A549 (cell line): ENCODE measurements at regions not wholly inside any gene's neighbourhood (a gene's known extent, or its start where the extent isn't known, plus 50 kb on each side); places are given as distances from the start of the nearest gene placed in this dataset.

ENCODE experiments used
- ATAC-seq, 2 experiments: fragments of 200-7000 bp in 1 of 2; fragments of >200 bp in 1 of 2; cut with Nextera tagmentation in 1 of 2; cut with Tn5 transposase in 1 of 2; 3 replicates each; pipeline versions ENCODE4 v1.8.0 to v1.9.1; 2018 to 2020; ENCODE audit warnings: mild to moderate bottlenecking in 1 of 2, moderate library complexity in 1 of 2
- CTCF ChIA-PET: fragments of 300-600 bp; sonication (Branson Sonifier 250); formaldehyde crosslinking; extraction: SDS; loops from one replicate; lab custom pipeline; 2021; ENCODE audit warnings: antibody characterized with exemption, inconsistent platforms; lab: Yijun Ruan, JAX
- POLR2A ChIA-PET: fragments of 350-600 bp; formaldehyde crosslinking; extraction: SDS; loops from one replicate; lab custom pipeline; 2021; ENCODE audit warnings: antibody characterized with exemption, inconsistent platforms; lab: Yijun Ruan, JAX
- DNase-seq, 2 experiments: peaks; one replicate each; pipeline versions ENCODE4 v3.0.0 to v3.0.0-alpha.2; 2011 to 2016; ENCODE audit warnings: low read depth in 1 of 2, low spot score in 1 of 2
- FAIRE-seq: peaks from 2 replicates; lab custom pipeline; 2011; peaks lifted over from hg19 to GRCh38; lab: Jason Lieb, UNC
- H3K27ac ChIP-seq, 2 experiments: fragments of >200 bp; sonication (Bioruptor Twin); formaldehyde crosslinking; 3 replicates each; pipeline ENCODE4 v1.5.1; 2016 to 2017
- H3K4me1 ChIP-seq: fragments of >200 bp; sonication (Bioruptor Twin); formaldehyde crosslinking; 3 replicates; pipeline ENCODE4 v1.6.1; 2016
- H3K4me2 ChIP-seq: fragments of >200 bp; sonication (Bioruptor Twin); formaldehyde crosslinking; 3 replicates; pipeline ENCODE4 v1.6.1; 2016
- H3K4me3 ChIP-seq: fragments of >200 bp; sonication (Bioruptor Twin); formaldehyde crosslinking; 3 replicates; pipeline ENCODE4 v1.5.1; 2016
- H3K9me3 ChIP-seq: fragments of >200 bp; sonication (Bioruptor Twin); formaldehyde crosslinking; 3 replicates; pipeline ENCODE4 v1.6.1; 2016
- CEBPB ChIP-seq, 2 experiments: fragments of >200 bp in 1 of 2; sonication (Bioruptor Twin) in 1 of 2; formaldehyde crosslinking in 1 of 2; IDR thresholded peaks; 2 replicates each; pipeline ENCODE4 v1.6.1; 2012 to 2016
- EHF ChIP-seq: fragments of 250-450 bp; sonication (Bioruptor Pico); IDR thresholded peaks from 2 replicates; pipeline ENCODE4 v1.5.0; 2020; ENCODE audit warnings: mild to moderate bottlenecking
- EHMT2 ChIP-seq: fragments of 200-600 bp; sonication (generic); IDR thresholded peaks from 2 replicates; pipeline ENCODE4 v1.6.1; 2016; ENCODE audit warnings: antibody characterized with exemption, low read depth, mild to moderate bottlenecking, moderate library complexity
- ESRRA ChIP-seq: fragments of 150-350 bp; IDR thresholded peaks from 2 replicates; pipeline ENCODE4 v1.6.1; 2014; ENCODE audit warnings: mild to moderate bottlenecking, low read length, borderline replicate concordance
- FOXS1 ChIP-seq: fragments of 250-450 bp; sonication (Bioruptor Pico); IDR thresholded peaks from 2 replicates; pipeline ENCODE4 v1.5.0; 2020; ENCODE audit warnings: mild to moderate bottlenecking, moderate library complexity
- HDAC2 ChIP-seq: fragments of 200-600 bp; sonication (generic); IDR thresholded peaks from 2 replicates; pipeline ENCODE4 v1.6.1; 2016
- HOXA7 ChIP-seq: fragments of 250-450 bp; sonication (Bioruptor Pico); IDR thresholded peaks from 2 replicates; pipeline ENCODE4 v1.5.0; 2020; ENCODE audit warnings: mild to moderate bottlenecking, moderate library complexity
- HOXB13 ChIP-seq: fragments of 250-450 bp; sonication (Bioruptor Pico); IDR thresholded peaks from 2 replicates; pipeline ENCODE4 v1.5.0; 2020; ENCODE audit warnings: low read depth, mild to moderate bottlenecking, moderate library complexity
- HOXB5 ChIP-seq: fragments of 250-450 bp; sonication (Bioruptor Pico); IDR thresholded peaks from 2 replicates; pipeline ENCODE4 v1.5.0; 2020; ENCODE audit warnings: mild to moderate bottlenecking, moderate library complexity
- JUN ChIP-seq, 2 experiments: fragments of >200 bp; sonication (Bioruptor Twin); formaldehyde crosslinking; IDR thresholded peaks; 2 replicates in 1 of 2; 3 replicates in 1 of 2; pipeline ENCODE4 v1.6.1; 2016 to 2017
- KDM1A ChIP-seq: fragments of 200-600 bp; sonication (generic); IDR thresholded peaks from 2 replicates; pipeline ENCODE4 v1.6.1; 2016; ENCODE audit warnings: low read depth, mild to moderate bottlenecking
- KDM5A ChIP-seq: fragments of 200-600 bp; sonication (generic); IDR thresholded peaks from 2 replicates; pipeline ENCODE4 v1.6.1; 2016; ENCODE audit warnings: antibody characterized with exemption, mild to moderate bottlenecking
- MAFK ChIP-seq: fragments of 450-650 bp; IDR thresholded peaks from 2 replicates; pipeline ENCODE4 v1.6.1; 2014; ENCODE audit not compliant: partially characterized antibody
- MAZ ChIP-seq: fragments of 150-350 bp; IDR thresholded peaks from 2 replicates; pipeline ENCODE4 v1.6.1; 2014; ENCODE audit warnings: antibody characterized with exemption, low read depth, low read length, borderline replicate concordance
- RAD21 ChIP-seq, 2 experiments: fragments of >200 bp in 1 of 2; sonication (Bioruptor Twin) in 1 of 2; formaldehyde crosslinking in 1 of 2; IDR thresholded peaks in 1 of 2; conservative IDR thresholded peaks in 1 of 2; 2 replicates in 1 of 2; 3 replicates in 1 of 2; pipeline ENCODE4 v1.6.1; 2012 to 2018; ENCODE audit warnings: inconsistent platforms in 1 of 2
- RNF2 ChIP-seq: fragments of 200-600 bp; sonication (generic); IDR thresholded peaks from 2 replicates; pipeline ENCODE4 v1.6.1; 2016; ENCODE audit warnings: low read depth, mild to moderate bottlenecking, antibody characterized with exemption, moderate library complexity, borderline replicate concordance
- SMC3 ChIP-seq: fragments of >200 bp; sonication (Bioruptor Twin); formaldehyde crosslinking; IDR thresholded peaks from 3 replicates; pipeline ENCODE4 v1.6.1; 2018; ENCODE audit warnings: inconsistent platforms
- SREBF2 ChIP-seq: fragments of 450-650 bp; IDR thresholded peaks from 2 replicates; pipeline ENCODE4 v1.6.1; 2014; ENCODE audit warnings: mild to moderate bottlenecking, moderate library complexity
- TFCP2L1 ChIP-seq: fragments of 250-450 bp; sonication (Bioruptor Pico); IDR thresholded peaks from 2 replicates; pipeline ENCODE4 v1.5.0; 2021; ENCODE audit warnings: mild to moderate bottlenecking
- ZSCAN20 ChIP-seq: fragments of 250-450 bp; sonication (Bioruptor Pico); IDR thresholded peaks from 2 replicates; pipeline ENCODE4 v1.8.0; 2022; ENCODE audit warnings: mild to moderate bottlenecking, moderate library complexity
- WGBS: methylation state at CpG from one replicate; pipeline ENCODE4 v1.1.6; 2017; ENCODE audit errors: missing lambda C conversion rate; 5-methylcytosine and 5-hydroxymethylcytosine counted together
- TF ChIP-seq, protein P1 (sequence below): IDR thresholded peaks from 2 replicates; pipeline ENCODE4 v1.6.1; 2012
- TF ChIP-seq, protein P2 (sequence below): fragments of 200-600 bp; sonication (generic); IDR thresholded peaks from 2 replicates; pipeline ENCODE4 v1.6.1; 2016; ENCODE audit warnings: antibody characterized with exemption, mild to moderate bottlenecking, moderate library complexity
- TF ChIP-seq, protein P3 (sequence below): IDR thresholded peaks from 2 replicates; pipeline ENCODE4 v1.6.1; 2012
- TF ChIP-seq, protein P4 (sequence below): fragments of >200 bp; sonication (Bioruptor Twin); formaldehyde crosslinking; IDR thresholded peaks from 2 replicates; pipeline ENCODE4 v1.6.1; 2016
- TF ChIP-seq, protein P5 (sequence below): IDR thresholded peaks from 2 replicates; pipeline ENCODE4 v1.6.1; 2012; ENCODE audit warnings: low read depth, borderline replicate concordance

DNA sequence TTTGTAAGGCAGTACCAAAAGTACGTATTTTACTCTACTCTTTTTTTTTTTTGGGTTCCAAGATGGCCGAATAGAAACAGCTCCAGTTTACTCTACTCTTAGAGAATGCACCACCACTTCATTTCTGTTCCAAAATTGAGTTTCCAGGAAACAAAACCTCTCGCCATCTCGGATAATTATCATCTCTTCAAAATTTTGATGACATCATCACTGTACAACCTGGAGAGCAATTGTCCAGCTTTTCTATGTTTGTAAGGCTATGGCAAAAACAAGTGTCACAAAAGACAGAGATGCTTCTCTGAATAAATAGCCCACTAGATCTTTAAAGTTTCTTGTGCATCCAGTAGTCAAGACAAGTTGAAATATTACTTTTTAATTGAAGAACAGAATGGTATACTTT, 1631.9 kb upstream of the CDH6 start:
- ATAC-seq (no peak), FAIRE-seq (no peak)

DNA sequence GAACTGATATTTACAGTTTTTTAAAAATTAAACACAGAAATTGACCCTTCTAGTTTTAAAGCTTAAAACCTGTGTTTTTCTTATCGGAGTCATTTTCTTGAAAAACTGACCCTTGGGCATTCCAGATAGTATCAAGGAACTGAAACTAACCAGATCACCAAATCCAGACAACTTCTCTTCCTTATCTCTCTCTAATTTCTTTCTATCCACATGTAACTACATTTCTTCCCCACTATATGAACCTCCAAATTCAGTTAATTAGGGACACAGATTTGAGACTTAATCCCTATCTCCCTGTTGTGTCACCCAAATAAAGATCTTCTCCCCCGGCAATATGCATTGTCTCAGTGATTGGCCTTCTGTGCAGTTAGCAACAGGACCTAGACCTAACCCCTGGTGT, 1643.0 kb upstream of the CDH6 start:
- 42% methylated on average over 2 of the region's 2 CpGs for WGBS
- no peaks in the 10 kb centered on the region for H3K4me1 ChIP-seq
- ATAC-seq: no peak
- no peak for FAIRE-seq
- TF ChIP-seq ESRRA (no peak), MAFK (no peak), EHMT2 (no peak), KDM5A (no peak), SMC3 (no peak), HOXB13 (CRISPR knock-in tag) (no peak), HOXB5 (CRISPR knock-in tag) (no peak), EHF (no peak), KDM1A (no peak), JUN (IDR thresholded peaks at IDR 0.05) (no peak)
- TF ChIP-seq, protein P1, sequence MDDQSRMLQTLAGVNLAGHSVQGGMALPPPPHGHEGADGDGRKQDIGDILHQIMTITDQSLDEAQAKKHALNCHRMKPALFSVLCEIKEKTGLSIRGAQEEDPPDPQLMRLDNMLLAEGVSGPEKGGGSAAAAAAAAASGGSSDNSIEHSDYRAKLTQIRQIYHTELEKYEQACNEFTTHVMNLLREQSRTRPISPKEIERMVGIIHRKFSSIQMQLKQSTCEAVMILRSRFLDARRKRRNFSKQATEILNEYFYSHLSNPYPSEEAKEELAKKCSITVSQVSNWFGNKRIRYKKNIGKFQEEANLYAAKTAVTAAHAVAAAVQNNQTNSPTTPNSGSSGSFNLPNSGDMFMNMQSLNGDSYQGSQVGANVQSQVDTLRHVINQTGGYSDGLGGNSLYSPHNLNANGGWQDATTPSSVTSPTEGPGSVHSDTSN: no peak
- TF ChIP-seq, protein P2, sequence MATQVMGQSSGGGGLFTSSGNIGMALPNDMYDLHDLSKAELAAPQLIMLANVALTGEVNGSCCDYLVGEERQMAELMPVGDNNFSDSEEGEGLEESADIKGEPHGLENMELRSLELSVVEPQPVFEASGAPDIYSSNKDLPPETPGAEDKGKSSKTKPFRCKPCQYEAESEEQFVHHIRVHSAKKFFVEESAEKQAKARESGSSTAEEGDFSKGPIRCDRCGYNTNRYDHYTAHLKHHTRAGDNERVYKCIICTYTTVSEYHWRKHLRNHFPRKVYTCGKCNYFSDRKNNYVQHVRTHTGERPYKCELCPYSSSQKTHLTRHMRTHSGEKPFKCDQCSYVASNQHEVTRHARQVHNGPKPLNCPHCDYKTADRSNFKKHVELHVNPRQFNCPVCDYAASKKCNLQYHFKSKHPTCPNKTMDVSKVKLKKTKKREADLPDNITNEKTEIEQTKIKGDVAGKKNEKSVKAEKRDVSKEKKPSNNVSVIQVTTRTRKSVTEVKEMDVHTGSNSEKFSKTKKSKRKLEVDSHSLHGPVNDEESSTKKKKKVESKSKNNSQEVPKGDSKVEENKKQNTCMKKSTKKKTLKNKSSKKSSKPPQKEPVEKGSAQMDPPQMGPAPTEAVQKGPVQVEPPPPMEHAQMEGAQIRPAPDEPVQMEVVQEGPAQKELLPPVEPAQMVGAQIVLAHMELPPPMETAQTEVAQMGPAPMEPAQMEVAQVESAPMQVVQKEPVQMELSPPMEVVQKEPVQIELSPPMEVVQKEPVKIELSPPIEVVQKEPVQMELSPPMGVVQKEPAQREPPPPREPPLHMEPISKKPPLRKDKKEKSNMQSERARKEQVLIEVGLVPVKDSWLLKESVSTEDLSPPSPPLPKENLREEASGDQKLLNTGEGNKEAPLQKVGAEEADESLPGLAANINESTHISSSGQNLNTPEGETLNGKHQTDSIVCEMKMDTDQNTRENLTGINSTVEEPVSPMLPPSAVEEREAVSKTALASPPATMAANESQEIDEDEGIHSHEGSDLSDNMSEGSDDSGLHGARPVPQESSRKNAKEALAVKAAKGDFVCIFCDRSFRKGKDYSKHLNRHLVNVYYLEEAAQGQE: no peak
- TF ChIP-seq, protein P3, sequence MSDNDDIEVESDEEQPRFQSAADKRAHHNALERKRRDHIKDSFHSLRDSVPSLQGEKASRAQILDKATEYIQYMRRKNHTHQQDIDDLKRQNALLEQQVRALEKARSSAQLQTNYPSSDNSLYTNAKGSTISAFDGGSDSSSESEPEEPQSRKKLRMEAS: no peak
- TF ChIP-seq, protein P4, sequence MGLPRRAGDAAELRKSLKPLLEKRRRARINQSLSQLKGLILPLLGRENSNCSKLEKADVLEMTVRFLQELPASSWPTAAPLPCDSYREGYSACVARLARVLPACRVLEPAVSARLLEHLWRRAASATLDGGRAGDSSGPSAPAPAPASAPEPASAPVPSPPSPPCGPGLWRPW: no peak
- TF ChIP-seq, protein P5, sequence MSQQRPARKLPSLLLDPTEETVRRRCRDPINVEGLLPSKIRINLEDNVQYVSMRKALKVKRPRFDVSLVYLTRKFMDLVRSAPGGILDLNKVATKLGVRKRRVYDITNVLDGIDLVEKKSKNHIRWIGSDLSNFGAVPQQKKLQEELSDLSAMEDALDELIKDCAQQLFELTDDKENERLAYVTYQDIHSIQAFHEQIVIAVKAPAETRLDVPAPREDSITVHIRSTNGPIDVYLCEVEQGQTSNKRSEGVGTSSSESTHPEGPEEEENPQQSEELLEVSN: no peak
- TF ChIP-seq, all 56 proteins: peak for 0
- Histone ChIP-seq H3K9me3 (peaks cover 3% of the 10 kb centered on the region; the same call in 1 of the 3 replicates), H3K27ac (no peak overlapping the region), H3K4me2 (0 out of 3 replicates have a peak overlapping the region, but pooled peaks have one; percentile 17), H3K4me3 (no peak overlapping the region)
- ChIA-PET CTCF (no interaction called here), POLR2A (no interaction called here)
- DNase-seq: no peak

More for the DNA sequence above, 1631.9 kb upstream of the CDH6 start:
- TF ChIP-seq FOXS1 (CRISPR knock-in tag) (no peak), MAFK (no peak), HOXA7 (no peak)
- TF ChIP-seq, protein P4: no peak
- TF ChIP-seq, all 56 proteins: peak for 0
- Histone ChIP-seq H3K4me1 (no peaks in the 10 kb centered on the region), H3K27ac (no peak overlapping the region), H3K4me3 (no peak overlapping the region), H3K4me2 (no peak overlapping the region), H3K9me3 (peaks cover 4% of the 10 kb centered on the region; the same call in 1 of the 3 replicates)
- POLR2A ChIA-PET: no interaction called here
- WGBS: 50% methylated on average over 4 of the region's 4 CpGs
- no peak for DNase-seq
- CTCF ChIA-PET: no interaction called here

DNA sequence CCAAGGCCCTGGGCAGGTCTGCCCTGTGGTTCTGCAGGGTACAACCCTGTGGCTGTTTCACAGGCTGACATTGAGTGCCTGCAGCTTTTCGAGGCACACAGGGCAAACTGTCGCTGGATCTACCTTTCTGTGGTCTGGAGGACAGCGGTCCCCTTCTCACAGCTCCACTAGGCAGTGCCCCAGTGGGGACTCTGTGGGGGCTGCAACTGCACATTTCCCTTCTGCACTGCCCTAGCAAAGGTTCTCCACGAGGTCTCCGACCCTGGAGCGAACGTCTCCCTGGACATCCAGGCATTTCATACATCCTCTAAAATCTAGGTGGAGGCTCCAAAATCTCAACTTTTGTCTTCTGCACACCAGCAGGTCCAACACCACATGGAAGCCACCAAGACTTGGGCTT, 1645.2 kb upstream of the CDH6 start:
- H3K27ac ChIP-seq: no peak overlapping the region
- no peak for DNase-seq
- TF ChIP-seq CEBPB (IDR thresholded peaks at IDR 0.05) (no peak), ZSCAN20 (CRISPR knock-in tag) (no peak), TFCP2L1 (no peak), HDAC2 (no peak), MAZ (no peak), RNF2 (no peak), RAD21 (conservative IDR thresholded peaks at IDR 0.05 in 1 of 2, IDR thresholded peaks at IDR 0.05 in 1 of 2) (no peak), SREBF2 (no peak)
- TF ChIP-seq, protein P2: no peak
- WGBS: 60% methylated on average over 7 of the region's 7 CpGs
- no peak overlapping the region for H3K4me3 ChIP-seq
- H3K4me2 ChIP-seq: no peak overlapping the region
- no peak for ATAC-seq
- H3K4me1 ChIP-seq: no peaks in the 10 kb centered on the region
- H3K9me3 ChIP-seq: no peaks in the 10 kb centered on the region
- POLR2A ChIA-PET: no interaction called here
- CTCF ChIA-PET: no interaction called here
- FAIRE-seq: no peak
